GM12872 (cell line): ENCODE measurements at regions not wholly inside any gene's neighbourhood (a gene's known extent, or its start where the extent isn't known, plus 50 kb on each side); places are given as distances from the start of the nearest gene placed in this dataset.
A peak's percentile ranks its signal among the peaks of the same experiment; 100 is the strongest.

Source experiments
- CTCF ChIP-seq: IDR thresholded peaks from 3 replicates; pipeline ENCODE4 v1.5.1; 2011; ENCODE audit warnings: low read depth, mild to moderate bottlenecking, low read length, moderate library complexity; ENCODE audit not compliant: insufficient read depth

DNA sequence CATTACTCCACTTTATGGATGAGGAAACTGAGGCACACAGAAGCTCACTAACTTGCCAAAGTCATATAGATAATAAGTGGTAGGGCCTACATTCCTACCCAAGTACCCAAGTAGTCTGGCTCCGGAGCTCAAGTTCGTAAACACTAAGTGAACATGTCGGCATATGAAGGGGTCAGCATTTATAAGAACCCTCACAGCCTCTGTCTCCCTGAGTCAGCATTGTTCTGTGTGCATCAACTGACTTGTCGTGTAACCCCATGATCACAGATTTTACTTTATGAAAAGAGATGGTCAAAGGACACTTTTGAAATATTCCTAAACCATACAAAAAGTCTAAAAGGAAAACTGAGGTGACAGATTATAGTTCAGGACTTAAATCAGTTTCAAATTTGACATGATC is 260.1 kb upstream of the CCDC54 start:
- TF ChIP-seq CTCF: no peak

DNA sequence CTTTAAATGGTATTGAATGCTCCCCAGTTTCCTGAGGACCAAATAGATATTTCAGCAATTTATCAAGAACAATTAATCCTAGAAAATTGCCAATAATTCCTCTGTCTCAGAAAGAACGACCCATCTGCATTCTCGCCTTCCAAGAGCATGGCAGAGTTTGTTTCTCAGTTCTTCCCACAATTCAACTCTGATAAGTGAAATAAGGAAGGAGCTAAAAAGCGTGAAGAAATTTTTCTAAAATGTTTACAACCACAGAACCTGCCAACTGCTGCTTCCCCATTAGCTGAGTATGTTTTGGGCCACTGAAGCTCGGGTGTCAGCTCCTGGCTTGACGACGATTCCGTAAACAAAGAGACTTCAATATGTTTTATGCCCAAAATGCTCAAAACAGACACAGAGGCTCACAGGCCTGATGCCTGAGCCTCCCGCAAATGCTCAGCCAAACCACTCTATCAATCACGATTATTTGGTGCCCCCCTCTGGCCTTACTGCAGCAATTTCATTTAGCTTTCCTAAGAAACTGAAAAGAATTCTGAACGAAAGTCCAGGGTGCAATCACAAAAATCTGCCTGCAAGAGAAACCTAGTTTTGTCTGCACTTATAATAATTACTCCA is 259.2 kb upstream of the CCDC54 start:
- peak; percentile 32; the same call in 1 of the 3 replicates for TF ChIP-seq CTCF

DNA sequence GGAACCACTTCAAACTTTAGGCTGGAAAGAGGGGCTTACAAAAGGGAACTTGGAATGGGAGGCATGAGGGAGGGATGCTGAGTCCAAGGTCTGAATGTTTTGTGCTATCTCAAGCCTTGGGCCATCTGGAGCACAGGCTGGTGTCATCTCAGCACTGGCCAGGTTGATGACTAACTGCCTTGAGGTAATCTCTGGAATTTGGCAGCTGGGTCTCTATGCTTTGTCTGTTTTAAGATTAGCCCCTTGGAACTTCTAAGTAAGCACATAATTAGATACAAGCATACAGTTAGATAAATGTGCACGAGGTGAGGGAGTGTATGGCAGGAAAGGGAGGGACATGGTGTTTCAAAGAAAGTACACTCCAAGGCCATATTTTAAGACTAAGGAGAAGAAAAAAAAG is 252.4 kb upstream of the CCDC54 start:
- no peak for TF ChIP-seq CTCF

GRCh38 chr3:107128946-107129345 is 248.3 kb upstream of the CCDC54 start:
- no peak for TF ChIP-seq CTCF

DNA sequence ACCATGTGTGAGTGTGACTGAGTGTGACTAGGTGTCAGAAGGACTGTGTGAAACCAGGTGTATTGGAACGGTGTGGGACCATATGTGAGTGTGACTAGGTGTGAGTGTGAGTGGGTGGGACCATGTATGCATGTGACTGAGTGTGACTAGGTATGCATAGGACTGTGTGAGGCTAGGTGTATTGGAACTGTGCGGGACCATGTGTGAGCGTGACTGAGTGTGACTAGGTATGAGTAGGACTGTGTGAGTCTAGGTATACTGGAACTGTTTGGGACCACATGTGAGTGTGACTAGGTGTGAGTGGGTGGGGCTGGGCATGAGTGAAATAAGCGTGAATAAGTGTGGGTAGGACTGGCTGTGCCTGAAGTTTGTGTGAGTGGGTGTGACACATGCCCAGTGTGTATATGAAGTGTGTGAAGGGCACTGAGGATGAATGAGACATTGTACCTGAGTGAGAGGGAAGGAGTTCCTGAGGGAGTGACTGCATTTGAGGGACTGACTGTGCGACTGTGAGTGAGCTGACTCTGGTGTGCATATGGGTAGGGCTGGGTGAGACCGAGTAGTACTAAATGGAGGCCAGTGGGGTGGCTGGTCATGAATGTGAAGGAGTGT is 247.0 kb upstream of the CCDC54 start:
- no peak for TF ChIP-seq CTCF

GRCh38 chr3:107132674-107133073 is 244.6 kb upstream of the CCDC54 start:
- TF ChIP-seq CTCF: no peak

GRCh38 chr3:107133891-107134290 is 243.3 kb upstream of the CCDC54 start:
- TF ChIP-seq CTCF: no peak
